Motor neuron (in vitro differentiated cells): ENCODE measurements at regions not wholly inside any gene's neighbourhood (a gene's known extent, or its start where the extent isn't known, plus 50 kb on each side); places are given as distances from the start of the nearest gene placed in this dataset.

Experiments
- ATAC-seq, 8 experiments: fragments of 200-7000 bp; cut with Tn5 transposase; replicated peaks in 6 of 8; 2 replicates each; pipeline ENCODE4 v1.8.0; 2021; ENCODE audit warnings: mild to moderate bottlenecking in 8 of 8, moderate library complexity in 8 of 8
- H3K27ac ChIP-seq, 2 donors: fragments of 250-450 bp; sonication (Bioruptor Pico); 2 replicates each; pipeline ENCODE4 v1.9.0; 2021; ENCODE audit warnings: antibody characterized with exemption in 2 of 2, mild to moderate bottlenecking in 2 of 2, moderate library complexity in 1 of 2
- H3K4me1 ChIP-seq, 2 donors: fragments of 250-450 bp; sonication (Bioruptor Pico); replicated peaks in 1 of 2; 2 replicates each; pipeline ENCODE4 v1.6.1; 2021; ENCODE audit warnings: antibody characterized with exemption in 2 of 2, mild to moderate bottlenecking in 2 of 2, moderate library complexity in 1 of 2
- H3K4me3 ChIP-seq, 5 donors: fragments of 250-450 bp; sonication (Bioruptor Pico); 2 replicates each; pipeline ENCODE4 v1.9.0; 2021; ENCODE audit warnings: antibody characterized with exemption in 5 of 5, mild to moderate bottlenecking in 5 of 5, moderate library complexity in 4 of 5
- WGBS, 10 experiments: fragments of 450-650 bp; shearing (Covaris generic); methylation state at CpG; one replicate each; pipeline ENCODE4 v1.0.0; 2022; 5-methylcytosine and 5-hydroxymethylcytosine counted together
- in situ Hi-C, 9 experiments: fragments of 400-800 bp; cut with MboI; loops; one replicate each; pipeline ENCODE4 v1.15.0; 2021; ENCODE audit warnings: low sequenced_read_pairs in 9 of 9, low pct_unique_long_range_greater_than_20kb in 2 of 9; ENCODE audit not compliant: unreplicated experiment in 9 of 9

- no peak for ATAC-seq
Measured at GRCh38 chr3:72223116-72223515, 438.2 kb upstream of the PROK2 start.

DNA sequence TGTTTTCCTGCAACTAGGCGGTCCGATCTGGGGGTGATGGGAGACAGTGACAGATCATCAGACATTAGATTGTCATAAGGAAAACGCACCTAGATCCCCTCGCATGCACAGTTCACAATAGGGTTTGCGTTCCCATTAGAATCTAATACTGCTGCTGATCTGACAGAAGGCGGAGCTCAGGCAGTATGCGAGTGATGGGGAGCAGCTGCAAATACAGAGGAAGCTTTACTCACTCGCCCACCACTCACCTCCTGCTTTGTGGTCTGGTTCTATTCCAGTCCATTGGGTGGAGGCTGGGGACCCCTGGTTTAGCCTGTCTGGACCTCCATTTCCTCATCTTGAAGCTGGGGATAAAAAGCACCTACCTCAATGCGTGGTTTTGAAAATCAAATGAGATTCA lies 437.5 kb upstream of the PROK2 start:
- peak in 3 of 8 experiments; percentile 47 to 55 (median 54) for ATAC-seq
- Histone ChIP-seq H3K27ac (no peak overlapping the region), H3K4me1 (no peaks in the 10 kb centered on the region), H3K4me3 (no peak overlapping the region)
- in situ Hi-C loops, result no loop called here
- WGBS, 10 experiments, result 70 to 100% (median 83%) methylated on average over 1 to 9 of the region's 9 CpGs; no CpG with 5 or more reads in 1 of the 10 experiments

More at GRCh38 chr3:72223116-72223515, 438.2 kb upstream of the PROK2 start:
- in situ Hi-C loops, result no loop called here
- Histone ChIP-seq H3K4me1 (no peaks in the 10 kb centered on the region), H3K4me3 (no peak overlapping the region), H3K27ac (no peak overlapping the region)
- WGBS, 10 experiments, result 15 to 100% (median 86%) methylated on average over 1 to 2 of the region's 2 CpGs; no CpG with 5 or more reads in 2 of the 10 experiments

DNA sequence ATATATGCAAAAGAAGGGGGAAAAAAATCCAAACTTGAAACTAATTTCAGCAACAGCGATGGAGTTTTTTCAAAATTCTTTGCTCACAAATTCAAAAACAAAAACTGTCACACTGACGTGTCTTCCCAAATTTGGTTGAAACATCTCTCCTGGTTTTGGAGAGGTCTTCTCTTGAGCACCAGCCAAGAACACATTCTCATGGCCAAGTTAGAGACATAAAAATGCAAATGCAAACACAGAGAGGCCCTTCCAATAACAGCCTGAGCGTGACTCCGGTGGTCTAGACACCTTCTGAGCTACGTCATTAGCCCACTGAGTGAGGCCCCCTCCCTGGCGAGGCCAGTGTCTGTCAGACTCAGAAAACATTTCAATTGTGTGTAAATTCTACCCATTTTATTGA lies 436.0 kb upstream of the PROK2 start:
- Histone ChIP-seq H3K4me3 (no peak overlapping the region), H3K27ac (no peak overlapping the region), H3K4me1 (no peaks in the 10 kb centered on the region)
- in situ Hi-C loops, result no loop called here
- no peak for ATAC-seq
- 82 to 100% (median 92%) methylated on average over 1 to 6 of the region's 6 CpGs for WGBS, 10 experiments

GRCh38 chr3:72219752-72220151 lies 434.8 kb upstream of the PROK2 start:
- no peak for ATAC-seq
- Histone ChIP-seq H3K4me1 (no peaks in the 10 kb centered on the region), H3K27ac (no peak overlapping the region), H3K4me3 (no peak overlapping the region)
- in situ Hi-C loops, result no loop called here
- 51 to 90% (median 83%) methylated on average over 1 to 3 of the region's 3 CpGs; no CpG with 5 or more reads in 2 of the 10 experiments for WGBS, 10 experiments

GRCh38 chr3:72217570-72217969 lies 432.6 kb upstream of the PROK2 start:
- WGBS, 10 experiments, result 51 to 100% (median 86%) methylated on average over 1 to 7 of the region's 7 CpGs
- in situ Hi-C loops, result no loop called here

DNA sequence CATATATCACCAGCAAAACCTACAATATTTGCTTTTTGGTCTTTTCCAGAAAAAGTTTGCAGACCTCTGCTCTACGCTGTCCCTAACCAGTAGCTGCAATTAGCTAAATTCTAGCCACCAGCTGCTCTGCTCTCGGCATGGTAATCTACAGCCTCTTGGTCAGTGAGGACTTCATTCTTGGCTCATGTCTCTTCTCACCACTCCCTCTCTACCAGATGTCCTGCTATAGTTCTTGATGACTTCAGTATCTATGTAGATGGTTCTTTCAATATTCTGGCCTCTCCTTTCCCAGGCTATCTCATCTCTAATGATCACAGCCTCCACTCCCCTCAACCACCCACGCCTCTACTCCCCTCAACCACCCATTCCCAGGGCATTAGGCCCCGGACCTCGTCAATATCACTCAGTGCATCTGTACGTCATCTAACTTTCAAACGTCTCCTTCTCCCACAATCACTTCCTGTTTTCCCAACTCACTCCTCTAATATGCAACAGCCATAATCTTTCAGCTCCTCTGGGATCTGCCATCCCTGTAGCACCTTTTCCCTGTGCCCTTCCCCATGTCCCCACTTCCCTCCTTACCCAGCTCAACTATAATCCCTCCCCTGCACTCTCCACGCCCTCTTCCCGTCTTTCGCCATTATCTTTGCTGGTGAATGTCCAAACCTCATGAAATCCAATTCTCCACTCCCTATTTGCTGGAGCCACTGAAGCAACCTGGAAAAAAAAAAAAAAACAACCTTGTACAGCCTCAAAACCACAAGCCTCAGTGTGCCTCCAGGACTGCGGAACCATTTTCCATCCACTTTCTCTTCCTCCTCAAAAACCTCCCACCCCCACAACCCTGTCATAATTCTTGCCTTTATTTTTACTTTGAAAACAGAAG lies 429.4 kb upstream of the PROK2 start:
- in situ Hi-C loops, result no loop called here
- WGBS, 10 experiments, result 40 to 100% (median 95%) methylated on average over 3 to 8 of the region's 11 CpGs; no CpG with 5 or more reads in 2 of the 10 experiments
- peak in 2 of 8 experiments; percentile 97 to 98 for ATAC-seq
- Histone ChIP-seq H3K4me1 (no peaks in the 10 kb centered on the region), H3K4me3 (no peak overlapping the region), H3K27ac (no peak overlapping the region)

More at GRCh38 chr3:72217570-72217969, 432.6 kb upstream of the PROK2 start:
- ATAC-seq, result no peak
- Histone ChIP-seq H3K4me1 (no peaks in the 10 kb centered on the region), H3K27ac (no peak overlapping the region), H3K4me3 (no peak overlapping the region)

DNA sequence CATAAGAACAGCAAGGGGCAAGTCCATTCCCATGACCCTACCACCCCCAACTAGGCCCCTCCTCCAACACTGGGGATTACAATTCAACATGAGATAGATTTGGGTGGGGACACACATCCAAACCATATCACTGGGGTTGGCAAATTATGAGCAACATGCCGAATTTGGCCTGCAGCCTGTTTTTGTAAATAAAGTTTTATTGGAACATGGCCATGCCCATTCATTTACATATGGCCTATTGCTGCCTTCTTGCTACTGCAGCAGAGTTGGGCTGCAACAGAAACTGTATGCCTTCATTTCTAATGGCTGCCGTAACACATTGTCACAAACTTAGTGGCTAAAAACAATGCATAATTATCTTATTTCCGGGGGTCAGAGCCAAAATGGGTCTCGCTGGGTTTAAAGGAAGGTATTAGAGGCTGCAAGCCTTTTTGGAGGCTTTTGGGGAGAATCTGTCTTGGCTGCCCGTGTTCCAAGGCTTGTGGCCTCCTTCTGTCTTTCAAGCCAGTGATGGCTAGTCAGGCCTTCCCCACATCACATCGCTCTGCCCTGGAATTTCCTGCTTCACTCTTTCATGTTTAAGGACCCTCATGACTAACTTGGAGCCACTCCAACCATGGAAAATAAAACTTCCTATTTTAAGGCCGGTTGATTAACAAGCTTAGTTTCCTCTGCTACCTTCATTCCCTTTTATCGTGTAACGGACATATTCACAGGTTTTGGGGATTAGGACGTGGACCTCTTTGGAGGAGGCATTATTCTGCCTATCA lies 428.5 kb upstream of the PROK2 start:
- in situ Hi-C loops, result no loop called here
- H3K4me3 ChIP-seq, result no peak overlapping the region
- 66 to 100% (median 88%) methylated on average over 2 to 10 of the region's 10 CpGs for WGBS, 10 experiments
- no peaks in the 10 kb centered on the region for H3K4me1 ChIP-seq
- H3K27ac ChIP-seq, result no peak overlapping the region
- ATAC-seq, result no peak

- ATAC-seq, result no peak
- no peak overlapping the region for H3K4me3 ChIP-seq
- H3K4me1 ChIP-seq, result no peaks in the 10 kb centered on the region
- 53 to 100% (median 83%) methylated on average over 1 to 4 of the region's 4 CpGs; no CpG with 5 or more reads in 2 of the 10 experiments for WGBS, 10 experiments
- in situ Hi-C loops, result no loop called here
- H3K27ac ChIP-seq, result no peak overlapping the region
Measured at GRCh38 chr3:72212396-72212795, 427.4 kb upstream of the PROK2 start.

DNA sequence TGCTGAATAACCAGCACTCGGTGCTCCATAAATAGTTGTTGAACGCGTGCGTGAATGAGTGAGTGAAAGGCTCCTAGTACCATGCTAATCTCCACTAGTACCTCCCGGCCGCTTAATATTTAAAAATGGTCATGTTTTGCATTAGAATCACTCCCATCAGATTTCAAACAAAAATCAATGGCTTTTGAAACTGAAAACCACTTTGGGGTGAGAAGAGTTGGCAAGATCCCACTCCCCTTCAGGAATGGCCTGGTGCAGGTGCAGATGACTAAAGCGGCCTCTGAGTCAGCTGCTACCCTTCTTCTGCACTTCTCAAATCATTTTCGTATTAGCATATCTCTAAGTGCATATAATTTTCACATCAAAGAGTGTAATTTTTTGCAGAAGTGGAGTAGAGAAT lies 425.3 kb upstream of the PROK2 start:
- WGBS, 10 experiments, result 17 to 92% (median 70%) methylated on average over 2 to 8 of the region's 8 CpGs; no CpG with 5 or more reads in 1 of the 10 experiments
- peak in 2 of 8 experiments; percentile 9 to 67 for ATAC-seq

GRCh38 chr3:72205297-72205826 lies 420.4 kb upstream of the PROK2 start:
- peaks cover 4 to 8% of the 10 kb centered on the region in 2 donors for H3K4me1 ChIP-seq
- H3K4me3 ChIP-seq, result no peak overlapping the region
- no peak overlapping the region for H3K27ac ChIP-seq
- in situ Hi-C loops, result no loop called here
- ATAC-seq, result no peak
- 42 to 100% (median 84%) methylated on average over 1 to 8 of the region's 8 CpGs for WGBS, 10 experiments

More for the DNA sequence above, 425.3 kb upstream of the PROK2 start:
- H3K27ac ChIP-seq, result no peak overlapping the region
- no peak overlapping the region for H3K4me3 ChIP-seq
- in situ Hi-C loops, result no loop called here
- H3K4me1 ChIP-seq, result no peaks in the 10 kb centered on the region

GRCh38 chr3:72204452-72204851 lies 419.5 kb upstream of the PROK2 start:
- in situ Hi-C loops, result no loop called here
- WGBS, 10 experiments, result 39 to 100% (median 53%) methylated on average over 2 to 6 of the region's 7 CpGs; no CpG with 5 or more reads in 3 of the 10 experiments
- peak in 3 of 8 experiments; percentile 30 to 55 (median 32) for ATAC-seq
- no peak overlapping the region for H3K27ac ChIP-seq
- no peak overlapping the region for H3K4me3 ChIP-seq
- H3K4me1 ChIP-seq, result peaks cover 4 to 8% of the 10 kb centered on the region in 2 donors

GRCh38 chr3:72203613-72204349 lies 418.8 kb upstream of the PROK2 start:
- H3K27ac ChIP-seq, result no peak overlapping the region
- peaks cover 4 to 8% of the 10 kb centered on the region in 2 donors for H3K4me1 ChIP-seq
- in situ Hi-C loops, result no loop called here
- ATAC-seq, result no peak
- WGBS, 10 experiments, result 67 to 93% (median 78%) methylated on average over 1 to 4 of the region's 8 CpGs; no CpG with 5 or more reads in 4 of the 10 experiments
- H3K4me3 ChIP-seq, result no peak overlapping the region
